Esophagus squamous epithelium (tissue), 4 donors: ENCODE measurements at regions not wholly inside any gene's neighbourhood (a gene's known extent, or its start where the extent isn't known, plus 50 kb on each side); places are given as distances from the start of the nearest gene placed in this dataset.

ENCODE experiments used
- CTCF ChIP-seq, 6 experiments: fragments of 450-650 bp in 4 of 6; fragments of 200-600 bp in 2 of 6; sonication (generic) in 2 of 6; IDR thresholded peaks; one replicate each; pipeline ENCODE4 v1.5.1; 2016 to 2019; ENCODE audit warnings: antibody characterized with exemption in 6 of 6, mild to moderate bottlenecking in 4 of 6, moderate library complexity in 4 of 6
- POLR2A ChIP-seq, 4 donors: fragments of 450-650 bp; IDR thresholded peaks; one replicate each; pipeline ENCODE4 v1.6.1; 2017; ENCODE audit warnings: antibody characterized with exemption in 4 of 4, mild to moderate bottlenecking in 4 of 4, moderate library complexity in 3 of 4

- TF ChIP-seq CTCF (IDR thresholded peaks at IDR 0.05) (no peak), POLR2A (IDR thresholded peaks at IDR 0.05) (no peak)
These were observed 129.9 kb upstream of the CHD6 start for GRCh38 chr20:41748051-41748450.
